IMR-90 (cell line): ENCODE measurements at regions not wholly inside any gene's neighbourhood (a gene's known extent, or its start where the extent isn't known, plus 50 kb on each side); places are given as distances from the start of the nearest gene placed in this dataset.

Experiments used
- ATAC-seq: fragments of 200-7000 bp; cut with Tn5 transposase; 2 replicates; pipeline ENCODE4 v1.9.1; 2020; ENCODE audit warnings: low read depth, mild to moderate bottlenecking, moderate library complexity
- BruUV-seq: library from RNA; stranded (reverse); fragments of 400-500 nt; replicated peaks from 2 replicates; lab custom pipeline; 2021; lab: Mats Ljungman, UMichigan
- CTCF ChIA-PET: fragments of 300-600 bp; formaldehyde crosslinking; extraction: SDS; loops from one replicate; lab custom pipeline; 2021; ENCODE audit warnings: antibody characterized with exemption; lab: Yijun Ruan, JAX
- POLR2A ChIA-PET: fragments of 300-600 bp; sonication (Branson Sonifier 250); formaldehyde crosslinking; loops from one replicate; lab custom pipeline; 2022; ENCODE audit warnings: antibody characterized with exemption; ENCODE audit not compliant: unreplicated experiment; lab: Charles Lee
- DNase-seq: peaks from one replicate; pipeline ENCODE4 v3.0.0; 2013
- H2AFZ ChIP-seq: replicated peaks from 2 replicates; pipeline ENCODE3; 2013; ENCODE audit warnings: low read length, mild to moderate bottlenecking; ENCODE audit not compliant: poor library complexity
- H2AK5ac ChIP-seq: 2 replicates; pipeline ENCODE4 v1.6.1; 2013; ENCODE audit warnings: low read depth, low read length, inconsistent platforms
- H2AK9ac ChIP-seq: replicated peaks from 2 replicates; pipeline ENCODE3; 2013; ENCODE audit warnings: mild to moderate bottlenecking, low read depth, low read length, moderate library complexity; ENCODE audit not compliant: poor library complexity
- H2BK120ac ChIP-seq: 2 replicates; pipeline ENCODE4 v1.6.1; 2013; ENCODE audit warnings: low read depth, low read length, inconsistent platforms
- H2BK15ac ChIP-seq: 3 replicates; pipeline ENCODE4 v1.6.1; 2013; ENCODE audit warnings: low read depth, low read length, inconsistent platforms
- H2BK20ac ChIP-seq: 2 replicates; pipeline ENCODE4 v1.6.1; 2013; ENCODE audit warnings: low read depth, mild to moderate bottlenecking, inconsistent platforms, low read length, moderate library complexity
- H2BK5ac ChIP-seq: 2 replicates; pipeline ENCODE4 v1.6.1; 2013; ENCODE audit warnings: mild to moderate bottlenecking, low read depth, low read length, inconsistent platforms; ENCODE audit not compliant: poor library complexity, severe bottlenecking
- H3K14ac ChIP-seq: replicated peaks from 2 replicates; pipeline ENCODE4 v1.6.1; 2013; ENCODE audit warnings: low read depth, low read length, inconsistent platforms
- H3K18ac ChIP-seq: 2 replicates; pipeline ENCODE4 v1.6.1; 2013; ENCODE audit warnings: low read depth, low read length, control low read depth
- H3K23ac ChIP-seq: 2 replicates; pipeline ENCODE4 v1.6.1; 2013; ENCODE audit warnings: low read depth, low read length, inconsistent platforms
- H3K27ac ChIP-seq: 2 replicates; pipeline ENCODE4 v1.5.1; 2013; ENCODE audit warnings: mild to moderate bottlenecking, control low read depth, low read length; ENCODE audit not compliant: insufficient read depth
- H3K27me3 ChIP-seq: 2 replicates; pipeline ENCODE4 v1.6.1; 2013; ENCODE audit warnings: low read length; ENCODE audit not compliant: control insufficient read depth, insufficient read depth
- H3K36me3 ChIP-seq: 2 replicates; pipeline ENCODE4 v1.6.1; 2013; ENCODE audit warnings: low read length, mixed read lengths; ENCODE audit not compliant: control insufficient read depth, insufficient read depth
- H3K4ac ChIP-seq: 2 replicates; pipeline ENCODE4 v1.6.1; 2013; ENCODE audit warnings: low read depth, low read length, inconsistent platforms
- H3K4me1 ChIP-seq: 2 replicates; pipeline ENCODE4 v1.6.1; 2013; ENCODE audit warnings: low read length, mixed read lengths; ENCODE audit not compliant: control insufficient read depth, insufficient read depth
- H3K4me2 ChIP-seq: 2 replicates; pipeline ENCODE4 v1.6.1; 2013; ENCODE audit warnings: low read depth, mild to moderate bottlenecking, control low read depth, low read length, moderate library complexity
- H3K4me3 ChIP-seq: 2 replicates; pipeline ENCODE4 v1.5.1; 2013; ENCODE audit warnings: low read depth, mild to moderate bottlenecking, control low read depth, low read length, moderate library complexity; ENCODE audit not compliant: insufficient read depth
- H3K56ac ChIP-seq: 2 replicates; pipeline ENCODE4 v1.6.1; 2013; ENCODE audit warnings: low read length, inconsistent platforms; ENCODE audit not compliant: insufficient read depth; ENCODE audit errors: extremely low read depth
- H3K79me1 ChIP-seq, 2 experiments: 2 replicates each; pipeline ENCODE4 v1.6.1; 2013; ENCODE audit warnings: low read length in 2 of 2, inconsistent platforms in 1 of 2, low read depth in 1 of 2
- H3K9ac ChIP-seq: 2 replicates; pipeline ENCODE4 v1.6.1; 2013; ENCODE audit warnings: low read depth, low read length, control low read depth
- H3K9me1 ChIP-seq: 2 replicates; pipeline ENCODE4 v1.6.1; 2013; ENCODE audit warnings: low read length, inconsistent platforms; ENCODE audit not compliant: insufficient read depth
- H3K9me3 ChIP-seq: 2 replicates; pipeline ENCODE4 v1.6.1; 2013; ENCODE audit warnings: low read length; ENCODE audit not compliant: control insufficient read depth, insufficient read depth
- H4K20me1 ChIP-seq: 2 replicates; pipeline ENCODE4 v1.6.1; 2013; ENCODE audit warnings: low read length, inconsistent platforms; ENCODE audit not compliant: insufficient read depth
- H4K5ac ChIP-seq: 2 replicates; pipeline ENCODE4 v1.6.1; 2013; ENCODE audit warnings: mild to moderate bottlenecking, low read depth, low read length, control low read depth
- H4K8ac ChIP-seq, 2 experiments: 2 replicates each; pipeline ENCODE4 v1.6.1; 2013; ENCODE audit warnings: low read depth in 2 of 2, low read length in 2 of 2, control low read depth in 1 of 2, inconsistent platforms in 1 of 2
- H4K91ac ChIP-seq: 2 replicates; pipeline ENCODE4 v1.6.1; 2013; ENCODE audit warnings: low read depth, low read length, inconsistent platforms; ENCODE audit not compliant: insufficient read depth
- CHD1 ChIP-seq: IDR thresholded peaks from 2 replicates; pipeline ENCODE4 v1.6.1; 2012; ENCODE audit warnings: low read depth, low read length, improper control_type of control experiment
- NFE2L2 ChIP-seq: fragments of 150-350 bp; IDR thresholded peaks from 2 replicates; pipeline ENCODE4 v1.6.1; 2016; ENCODE audit warnings: low read depth, mild to moderate bottlenecking, low read length
- RAD21 ChIP-seq: IDR thresholded peaks from 2 replicates; pipeline ENCODE4 v1.6.1; 2012; ENCODE audit warnings: low read length, improper control_type of control experiment
- RCOR1 ChIP-seq: IDR thresholded peaks from 2 replicates; pipeline ENCODE4 v1.6.1; 2012; ENCODE audit warnings: mild to moderate bottlenecking, low read length, improper control_type of control experiment; ENCODE audit not compliant: insufficient replicate concordance
- RFX5 ChIP-seq: IDR thresholded peaks from 2 replicates; pipeline ENCODE4 v1.8.0; 2012; ENCODE audit warnings: low read depth, mild to moderate bottlenecking, low read length, moderate library complexity
- WGBS, 2 experiments: methylation state at CpG; one replicate each; pipeline versions ENCODE4 v1.1.5 to v1.1.7; 2013; ENCODE audit warnings: missing lambda C conversion rate in 2 of 2; ENCODE audit not compliant: insufficient read length in 1 of 2; ENCODE audit errors: extremely low coverage in 2 of 2; 5-methylcytosine and 5-hydroxymethylcytosine counted together
- dilution Hi-C: fragments of 300-500 bp; cut with HindIII; formaldehyde crosslinking; loops from one replicate; pipeline ENCODE4 v1.14.3; 2018; ENCODE audit warnings: low sequenced_read_pairs; ENCODE audit not compliant: unreplicated experiment
- in situ Hi-C: fragments of 300-500 bp; cut with MboI; formaldehyde crosslinking; loops from 3 replicates; pipeline ENCODE4 v1.14.3; 2019; ENCODE audit warnings: low sequenced_read_pairs, inconsistent platforms, mixed read lengths
- intact Hi-C: fragments of 100-400 bp; cut with micrococcal nuclease; formaldehyde crosslinking; loops from 2 replicates; pipeline ENCODE4 v1.10.0; 2022

DNA sequence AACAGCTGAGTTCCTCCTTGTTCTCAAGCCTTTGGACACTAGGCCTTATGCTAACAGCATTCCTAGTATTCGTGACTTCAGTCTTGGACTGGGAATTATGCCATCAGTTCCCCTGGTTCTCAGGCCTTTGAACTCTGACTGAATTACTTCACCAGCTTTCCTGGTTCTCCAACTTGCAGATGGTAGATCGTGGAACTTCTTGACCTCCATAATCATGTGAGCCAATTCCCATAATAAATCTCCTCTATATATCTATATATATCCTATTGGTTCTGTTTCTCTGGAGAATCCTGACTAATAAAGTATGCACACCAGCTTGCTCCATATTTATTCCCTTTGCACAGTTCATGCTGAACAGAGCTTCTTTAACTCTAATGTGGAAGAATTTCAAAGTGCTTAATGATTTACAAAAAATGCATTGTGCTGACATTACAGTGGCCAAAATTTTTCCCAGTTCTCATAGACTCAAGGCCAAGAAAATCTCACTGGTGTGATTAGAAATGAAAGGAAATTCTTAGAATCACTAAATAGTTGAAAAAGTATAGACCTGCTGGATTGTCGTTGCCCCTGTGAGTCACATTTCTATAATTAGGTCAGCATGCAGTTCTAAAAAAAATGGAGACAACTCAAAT, 462.9 kb upstream of the ADAMTS5 start:
- Histone ChIP-seq H3K9ac (no peak overlapping the region), H3K27ac (0 out of 2 replicates have a peak overlapping the region, but pooled peaks have one; percentile 14), H3K79me1 (no peaks in the 10 kb centered on the region), H3K23ac (peak overlapping the region; percentile 19; the same call in 1 of the 2 replicates), H3K4me1 (peaks cover 8% of the 10 kb centered on the region; the same call in 1 of the 2 replicates), H2BK15ac (peak overlapping the region; percentile 37; the same call in 2 of the 3 replicates), H3K9me1 (0 out of 2 replicates have a peak, but pooled peaks cover 4% of the 10 kb centered on the region), H3K18ac (peak overlapping the region; percentile 31; the same call in 1 of the 2 replicates), H3K36me3 (no peaks in the 10 kb centered on the region), H4K91ac (peak overlapping the region; percentile 7; the same call in 1 of the 2 replicates), H2BK5ac (peak overlapping the region; percentile 80), H3K4me3 (no peak overlapping the region), H3K4me2 (no peak overlapping the region), H2BK120ac (peak overlapping the region; percentile 50), H4K5ac (peak overlapping the region; percentile 74; the same call in 1 of the 2 replicates), H3K56ac (no peak overlapping the region), H2AK9ac (no peak overlapping the region), H3K9me3 (no peaks in the 10 kb centered on the region), H4K8ac (peak overlapping the region in 1 of 2 experiments; percentile 59; a peak in 1 of 4 replicates), H3K27me3 (no peaks in the 10 kb centered on the region), H4K20me1 (no peaks in the 10 kb centered on the region), H3K4ac (peak overlapping the region; percentile 62), H2AK5ac (0 out of 2 replicates have a peak overlapping the region, but pooled peaks have one; percentile 1), H3K14ac (peak overlapping the region; percentile 42; the same call in 1 of the 2 replicates), H2BK20ac (peak overlapping the region; percentile 58), H2AFZ (no peak overlapping the region)
- WGBS, 2 experiments: no CpG with 5 or more reads among the region's 3 CpGs
- BruUV-seq: no TSS peak
- POLR2A ChIA-PET: no interaction called here
- intact Hi-C loops (no loop called here), dilution Hi-C loops (no loop called here), in situ Hi-C loops (no loop called here)
- CTCF ChIA-PET: no interaction called here
- TF ChIP-seq CHD1 (no peak), RAD21 (no peak), RFX5 (no peak), NFE2L2 (no peak), RCOR1 (no peak)
- peak; percentile 83 for DNase-seq
- peak; percentile 67 for ATAC-seq
